ENCODE measurements at regions not wholly inside any gene's neighbourhood (a gene's known extent, or its start where the extent isn't known, plus 50 kb on each side); places are given as distances from the start of the nearest gene placed in this dataset.

DNA sequence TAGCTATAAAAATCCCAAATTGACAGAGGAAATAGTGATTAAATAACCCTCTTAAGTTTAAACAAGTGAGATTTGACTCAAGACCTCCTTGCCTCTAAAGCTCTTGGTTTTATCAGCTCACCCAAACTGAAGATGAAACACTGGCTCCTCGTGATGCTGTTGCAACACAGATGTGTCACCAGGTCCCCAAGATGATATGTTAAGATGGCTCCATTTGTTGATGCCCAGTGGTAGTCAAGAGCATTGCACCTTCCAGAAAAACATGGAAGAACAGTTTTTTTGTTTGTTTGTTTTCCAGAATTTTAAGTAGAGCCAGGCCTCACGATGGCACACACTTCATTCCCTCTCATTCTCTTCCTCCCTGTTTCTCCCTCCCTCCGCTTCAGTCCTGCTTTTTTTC lies 399.8 kb downstream of the TXNL1 start:
- H3K36me3 ChIP-seq = no peaks in the 10 kb centered on the region
- 82 to 91% (median 87%) methylated on average over 3 of the region's 3 CpGs for WGBS, 4 donors
- ATAC-seq = no peak
- no peak for TF ChIP-seq POLR2A (IDR thresholded peaks at IDR 0.05)
- TF ChIP-seq, protein P1, sequence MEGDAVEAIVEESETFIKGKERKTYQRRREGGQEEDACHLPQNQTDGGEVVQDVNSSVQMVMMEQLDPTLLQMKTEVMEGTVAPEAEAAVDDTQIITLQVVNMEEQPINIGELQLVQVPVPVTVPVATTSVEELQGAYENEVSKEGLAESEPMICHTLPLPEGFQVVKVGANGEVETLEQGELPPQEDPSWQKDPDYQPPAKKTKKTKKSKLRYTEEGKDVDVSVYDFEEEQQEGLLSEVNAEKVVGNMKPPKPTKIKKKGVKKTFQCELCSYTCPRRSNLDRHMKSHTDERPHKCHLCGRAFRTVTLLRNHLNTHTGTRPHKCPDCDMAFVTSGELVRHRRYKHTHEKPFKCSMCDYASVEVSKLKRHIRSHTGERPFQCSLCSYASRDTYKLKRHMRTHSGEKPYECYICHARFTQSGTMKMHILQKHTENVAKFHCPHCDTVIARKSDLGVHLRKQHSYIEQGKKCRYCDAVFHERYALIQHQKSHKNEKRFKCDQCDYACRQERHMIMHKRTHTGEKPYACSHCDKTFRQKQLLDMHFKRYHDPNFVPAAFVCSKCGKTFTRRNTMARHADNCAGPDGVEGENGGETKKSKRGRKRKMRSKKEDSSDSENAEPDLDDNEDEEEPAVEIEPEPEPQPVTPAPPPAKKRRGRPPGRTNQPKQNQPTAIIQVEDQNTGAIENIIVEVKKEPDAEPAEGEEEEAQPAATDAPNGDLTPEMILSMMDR (IDR thresholded peaks at IDR 0.05) = peak in 1 of 12 donors; percentile 11
- H3K9me3 ChIP-seq = peaks cover 0 to under 1% (median 0%) of the 10 kb centered on the region in 12 donors
- H3K4me3 ChIP-seq = no peak overlapping the region
- H3K4me1 ChIP-seq = peaks cover 0 to 5% (median 0%) of the 10 kb centered on the region in 12 donors
- DNase-seq = no peak
- intact Hi-C loops (cut with DNase I) = no loop called here
- no peaks in the 10 kb centered on the region for H3K27me3 ChIP-seq
- no peak overlapping the region for H3K27ac ChIP-seq

DNA sequence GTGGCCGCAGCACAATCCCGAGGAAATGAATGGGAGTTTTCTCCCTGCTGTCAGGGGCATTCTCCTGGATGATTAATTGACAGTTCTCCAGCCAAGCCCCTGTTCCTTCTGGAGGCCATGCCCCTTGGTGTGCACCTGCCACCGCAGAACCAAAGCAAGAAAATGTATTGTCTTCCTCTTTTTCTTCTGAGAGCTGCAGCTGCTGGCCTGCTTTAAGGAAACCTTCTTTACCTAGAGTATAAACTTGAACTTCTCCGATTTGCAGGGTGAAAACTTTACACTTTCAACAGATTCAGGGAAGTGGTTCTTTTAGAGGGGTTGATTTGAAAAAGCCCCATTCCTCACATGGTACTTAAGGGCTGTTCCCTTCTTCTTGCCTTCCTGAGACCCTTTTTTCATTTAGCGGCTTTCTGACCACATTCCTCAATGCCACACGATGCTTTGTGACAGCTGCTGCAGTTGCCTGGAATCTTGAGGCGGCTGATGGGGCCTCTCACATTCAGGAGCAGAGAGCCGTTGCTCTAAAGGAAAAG lies 402.8 kb downstream of the TXNL1 start:
- H3K4me3 ChIP-seq = no peak overlapping the region
- no peak overlapping the region for H3K27ac ChIP-seq
- DNase-seq = no peak
- WGBS, 4 donors = 68 to 74% (median 72%) methylated on average over 8 of the region's 8 CpGs
- ATAC-seq = no peak
- H3K36me3 ChIP-seq = no peaks in the 10 kb centered on the region
- H3K27me3 ChIP-seq = no peaks in the 10 kb centered on the region
- TF ChIP-seq, protein P1 (IDR thresholded peaks at IDR 0.05) = no peak
- TF ChIP-seq POLR2A (IDR thresholded peaks at IDR 0.05) = no peak
- intact Hi-C loops (cut with DNase I) = no loop called here
- H3K9me3 ChIP-seq = peaks cover 0 to 24% (median 2%) of the 10 kb centered on the region in 12 donors
- H3K4me1 ChIP-seq = peaks cover 0 to 9% (median 0%) of the 10 kb centered on the region in 12 donors

DNA sequence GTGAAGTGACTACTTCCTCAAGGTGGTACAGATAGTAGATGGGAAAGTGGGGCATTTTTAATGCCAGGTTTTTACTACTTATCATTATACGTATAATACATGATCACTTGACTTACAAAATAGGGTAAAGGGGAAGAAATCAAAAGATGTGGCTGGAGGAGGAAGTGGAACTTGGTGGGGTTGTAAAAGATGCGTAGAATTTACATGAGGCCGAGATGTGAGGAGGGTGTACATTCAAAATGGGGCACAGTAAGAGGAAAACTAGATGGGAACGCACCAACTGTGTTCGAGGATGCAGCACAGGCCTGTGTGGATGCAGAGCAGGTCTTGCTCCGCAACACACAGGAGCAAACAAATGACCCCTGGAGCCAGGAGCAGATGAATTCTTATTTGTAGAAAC lies 403.3 kb downstream of the TXNL1 start:
- intact Hi-C loops (cut with DNase I) = no loop called here
- no peak for TF ChIP-seq POLR2A (IDR thresholded peaks at IDR 0.05)
- TF ChIP-seq, protein P1 (IDR thresholded peaks at IDR 0.05) = no peak
- no peaks in the 10 kb centered on the region for H3K36me3 ChIP-seq
- DNase-seq (no peak), ATAC-seq (no peak)
- peaks cover 0 to 28% (median 2%) of the 10 kb centered on the region in 12 donors for H3K9me3 ChIP-seq
- no peak overlapping the region for H3K4me3 ChIP-seq
- H3K27me3 ChIP-seq = no peaks in the 10 kb centered on the region
- 82 to 92% (median 88%) methylated on average over 6 of the region's 6 CpGs for WGBS, 4 donors
- peaks cover 0 to 9% (median 0%) of the 10 kb centered on the region in 12 donors for H3K4me1 ChIP-seq
- no peak overlapping the region for H3K27ac ChIP-seq

DNA sequence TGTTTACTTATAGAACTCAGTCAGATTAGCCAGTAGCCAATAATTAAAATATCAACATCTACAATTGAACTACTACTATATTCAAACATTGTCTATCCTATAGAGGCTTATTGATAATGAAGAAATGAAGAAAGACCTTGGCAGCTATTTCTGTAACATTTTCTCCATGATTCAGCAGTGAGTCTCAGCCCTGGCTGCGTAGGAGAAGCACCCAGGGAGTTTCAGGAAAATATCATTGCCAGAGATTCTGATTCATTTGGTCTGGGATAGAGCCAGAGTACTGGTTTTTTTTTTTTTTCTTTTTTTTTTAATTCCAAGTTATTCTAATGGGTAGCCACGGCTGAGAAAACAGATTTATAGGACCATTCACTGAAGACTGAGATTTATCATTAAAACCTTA lies 404.8 kb downstream of the TXNL1 start:
- Histone ChIP-seq H3K36me3 (no peaks in the 10 kb centered on the region), H3K4me3 (no peak overlapping the region), H3K27ac (peak overlapping the region in 5 of 12 donors; percentile 19 to 63 (median 42)), H3K9me3 (peaks cover 0 to 29% (median 2%) of the 10 kb centered on the region in 12 donors), H3K4me1 (peaks cover 0 to 9% (median 0%) of the 10 kb centered on the region in 12 donors), H3K27me3 (no peaks in the 10 kb centered on the region)
- ATAC-seq (peak; percentile 67 to 87 (median 78)), DNase-seq (peak in 4 of 5 donors; percentile 24 to 33 (median 28))
- WGBS, 4 donors = 35 to 48% (median 39%) methylated on average over 2 of the region's 2 CpGs
- intact Hi-C loops (cut with DNase I) = no loop called here
- TF ChIP-seq POLR2A (IDR thresholded peaks at IDR 0.05) = no peak
- TF ChIP-seq, protein P1 (IDR thresholded peaks at IDR 0.05) = no peak
